HG03025 (cell line): ENCODE measurements at regions not wholly inside any gene's neighbourhood (a gene's known extent, or its start where the extent isn't known, plus 50 kb on each side); places are given as distances from the start of the nearest gene placed in this dataset.
A peak's percentile ranks its signal among the peaks of the same experiment; 100 is the strongest.

Experiments used
- ATAC-seq: cut with Tn5 transposase; IDR thresholded peaks from one replicate; pipeline ENCODE4 v1.9.1; 2021; ENCODE audit warnings: mild to moderate bottlenecking, moderate library complexity; ENCODE audit not compliant: unreplicated experiment, low FRiP score

- no peak for ATAC-seq
These were observed 871.6 kb downstream of the SLITRK6 start for GRCh38 chr13:84927442-84928169.

DNA sequence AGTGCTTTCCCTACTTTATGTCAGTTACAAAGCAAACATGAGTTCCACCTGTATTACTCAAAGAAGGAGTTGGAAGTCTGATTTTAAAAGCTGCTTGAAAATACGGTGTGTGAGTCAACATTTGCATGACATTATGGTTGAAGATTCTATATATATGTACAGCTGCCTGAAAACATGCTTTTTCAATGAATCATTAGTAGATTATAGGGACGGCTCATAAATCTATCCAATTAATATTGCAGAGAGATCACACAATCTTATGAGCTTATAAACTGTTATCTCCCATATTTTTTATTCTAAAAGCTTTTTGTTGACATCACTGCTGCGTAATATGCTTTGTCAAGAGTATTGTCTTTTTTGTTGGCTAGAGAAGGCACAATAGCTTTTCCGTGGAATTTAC, 873.8 kb downstream of the SLITRK6 start:
- ATAC-seq: no peak

DNA sequence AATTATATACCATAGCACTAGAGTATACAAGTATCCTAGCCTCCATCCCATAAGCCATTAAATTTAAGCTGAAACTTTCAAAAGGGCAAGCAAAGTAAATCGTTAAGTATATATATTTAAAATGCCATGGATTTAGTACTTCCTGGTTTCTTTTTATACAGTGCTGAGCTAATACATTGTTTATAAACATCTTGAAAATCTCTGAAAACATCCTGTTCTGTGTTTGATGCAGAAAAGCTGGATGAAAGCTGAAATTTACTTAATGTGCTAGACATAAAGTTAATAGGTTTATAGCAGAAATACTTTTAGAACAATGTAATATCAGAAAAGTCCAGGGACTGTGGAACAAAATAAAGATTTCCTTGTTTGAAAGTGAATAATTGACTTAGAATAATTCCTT, 875.4 kb downstream of the SLITRK6 start:
- no peak for ATAC-seq

DNA sequence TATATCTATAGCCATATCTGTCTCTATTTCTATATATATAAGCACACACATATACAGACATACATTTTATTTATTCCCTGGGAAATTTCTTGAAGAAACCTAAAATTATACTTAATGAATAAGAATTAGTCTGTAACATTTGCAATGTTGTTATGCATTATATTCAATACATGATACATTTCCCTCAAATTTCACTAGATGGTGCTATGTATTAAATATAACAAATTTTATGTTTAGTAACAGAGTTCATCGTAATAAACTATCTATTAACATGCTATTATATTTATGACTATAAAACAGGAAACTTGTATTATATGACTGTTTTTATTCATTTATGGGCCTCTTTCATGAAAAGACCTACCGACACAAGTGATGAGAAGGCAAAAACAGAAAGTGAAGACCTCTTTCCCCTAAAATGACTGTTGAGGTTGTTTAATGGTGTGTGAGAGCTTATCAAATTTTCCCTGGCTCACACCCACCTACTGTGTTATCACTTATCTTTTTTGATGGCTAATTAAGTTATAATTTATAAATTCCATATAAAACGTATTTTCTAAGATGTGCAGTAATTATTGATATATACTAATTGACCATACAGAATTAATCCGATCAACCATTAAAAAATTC, 881.9 kb downstream of the SLITRK6 start:
- ATAC-seq: peak; percentile 49

DNA sequence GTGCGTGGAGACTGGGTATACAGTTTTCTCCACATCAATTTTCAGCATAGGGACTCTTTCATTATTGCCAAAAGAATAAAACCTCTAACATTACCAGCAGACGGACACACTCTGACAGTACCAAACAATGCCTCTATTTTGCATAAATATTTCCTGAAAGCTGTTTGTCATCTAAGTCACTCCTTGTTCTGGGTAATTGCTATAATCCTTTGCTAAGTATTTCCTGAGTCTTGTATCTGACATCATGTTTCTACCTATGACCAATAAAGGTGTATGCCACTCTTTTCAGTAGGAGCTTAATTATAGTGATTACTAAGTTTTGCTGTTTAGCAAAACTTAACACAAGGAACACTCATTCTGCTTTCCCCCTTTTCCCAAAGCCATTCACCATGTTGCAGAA, 886.5 kb downstream of the SLITRK6 start:
- ATAC-seq: no peak

DNA sequence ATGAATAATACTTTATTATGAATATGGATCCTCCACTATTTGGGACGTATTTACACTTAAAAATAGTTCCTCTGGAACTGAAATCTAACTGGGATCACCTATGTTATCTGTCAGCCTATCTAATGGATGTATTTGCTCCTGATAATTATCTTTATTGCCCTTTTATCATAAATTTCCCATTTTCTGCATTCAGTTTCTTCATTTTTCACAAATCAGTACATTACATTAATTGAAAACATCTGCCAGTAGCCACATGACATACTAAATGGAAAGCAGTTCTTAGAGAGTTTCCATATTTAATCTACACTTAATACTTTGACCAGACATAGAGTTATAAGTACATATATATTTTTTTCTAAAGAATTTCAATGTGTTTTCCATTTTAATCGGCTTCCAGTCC, 888.8 kb downstream of the SLITRK6 start:
- ATAC-seq: no peak

- ATAC-seq: no peak
These were observed 895.8 kb downstream of the SLITRK6 start for GRCh38 chr13:84903391-84903790.

GRCh38 chr13:84902243-84902642, 897.0 kb downstream of the SLITRK6 start:
- ATAC-seq: no peak

- ATAC-seq: no peak
These were observed 903.1 kb downstream of the SLITRK6 start for GRCh38 chr13:84896128-84896527.

- ATAC-seq: no peak
These were observed 904.5 kb downstream of the SLITRK6 start for GRCh38 chr13:84894749-84895148.

- no peak for ATAC-seq
These were observed 913.4 kb downstream of the SLITRK6 start for GRCh38 chr13:84885868-84886267.

- no peak for ATAC-seq
These were observed 925.3 kb downstream of the SLITRK6 start for GRCh38 chr13:84873951-84874350.

- ATAC-seq: no peak
These were observed 929.0 kb downstream of the SLITRK6 start for GRCh38 chr13:84870190-84870589.

DNA sequence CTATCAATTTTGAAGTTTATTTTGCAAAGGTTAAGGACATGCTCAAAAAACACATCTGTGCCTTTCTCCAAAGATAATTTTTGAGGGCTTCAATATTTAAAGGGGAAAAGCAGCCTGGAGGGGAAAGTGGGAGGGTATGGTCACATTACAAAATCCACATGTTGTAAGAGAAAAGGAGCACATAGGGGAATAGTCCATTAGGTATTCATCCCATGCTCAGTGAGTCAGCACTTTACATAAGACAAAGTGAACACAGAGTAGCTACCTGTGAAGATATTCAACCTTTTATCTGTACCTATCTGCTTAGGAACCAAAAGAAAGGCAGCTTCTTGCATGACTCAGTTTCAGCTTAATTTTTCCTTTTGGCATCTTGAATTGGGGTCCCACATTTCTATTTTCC, 932.0 kb downstream of the SLITRK6 start:
- ATAC-seq: no peak

- no peak for ATAC-seq
These were observed 933.4 kb downstream of the SLITRK6 start for GRCh38 chr13:84865783-84866221.

DNA sequence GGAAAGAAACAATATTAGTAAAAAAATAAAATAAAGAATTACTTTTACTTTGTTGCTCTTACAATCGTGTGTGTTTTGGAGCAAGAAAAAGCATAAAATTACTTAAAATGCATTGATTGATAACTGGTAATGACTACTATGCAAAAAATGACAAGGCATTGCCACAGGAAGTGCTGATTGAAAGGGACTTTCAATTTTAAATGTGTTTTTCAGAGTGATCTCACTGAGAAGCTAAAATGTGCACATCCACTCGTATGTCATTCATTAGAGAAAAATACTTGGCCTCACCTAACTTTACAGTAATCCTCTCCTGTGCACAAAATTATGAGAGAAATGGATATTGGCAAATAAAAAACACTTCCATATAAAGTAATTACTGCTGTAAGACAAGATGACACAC, 934.9 kb downstream of the SLITRK6 start:
- no peak for ATAC-seq

DNA sequence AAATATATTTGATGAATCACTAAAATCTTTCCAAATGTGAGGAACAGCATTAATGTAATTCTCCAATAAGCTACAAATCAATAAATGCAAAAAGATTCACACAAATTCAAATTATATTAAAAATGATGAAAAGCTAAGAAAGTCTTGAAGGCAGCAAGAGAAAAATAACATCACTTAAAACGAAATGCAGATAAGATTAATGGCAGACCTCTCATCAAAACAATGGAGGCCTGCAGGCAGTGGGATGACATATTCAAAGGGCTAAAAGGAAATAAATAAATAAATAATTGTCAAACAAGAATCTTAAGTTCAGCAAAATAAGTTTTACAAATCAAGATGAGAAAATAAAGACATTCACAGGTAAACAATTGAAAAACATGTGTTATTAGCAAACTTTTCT, 952.1 kb downstream of the SLITRK6 start:
- no peak for ATAC-seq

- ATAC-seq: no peak
These were observed 953.2 kb downstream of the SLITRK6 start for GRCh38 chr13:84845907-84846619.

DNA sequence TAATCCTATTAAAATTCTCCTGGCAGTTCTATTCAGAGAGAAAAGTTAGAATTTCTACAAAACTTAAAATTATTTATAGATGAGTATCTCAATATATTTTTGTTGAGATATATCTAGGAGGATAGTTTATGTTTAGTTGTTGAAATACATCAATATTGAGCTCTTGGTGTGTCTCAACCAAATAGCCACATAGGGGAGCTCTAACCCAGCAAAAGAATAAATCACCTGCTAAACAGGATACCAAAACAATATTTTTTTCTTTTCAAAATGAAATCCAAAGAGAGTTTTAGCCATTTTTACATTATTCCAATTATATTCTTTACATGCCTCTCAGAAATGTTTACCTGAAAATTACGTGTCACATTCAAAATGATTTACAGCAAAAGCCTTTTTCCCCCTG, 954.7 kb downstream of the SLITRK6 start:
- no peak for ATAC-seq

- ATAC-seq: no peak
These were observed 955.9 kb downstream of the SLITRK6 start for GRCh38 chr13:84843368-84843767.

GRCh38 chr13:84834201-84834600, 951.9 kb upstream of the SLITRK1 start:
- ATAC-seq: no peak
